ENCODE measurements at regions not wholly inside any gene's neighbourhood (a gene's known extent, or its start where the extent isn't known, plus 50 kb on each side); places are given as distances from the start of the nearest gene placed in this dataset.

- POLR2A ChIA-PET: no interaction called here
- no peaks in the 10 kb centered on the region for H3K9me3 Mint-ChIP-seq
- intact Hi-C loops (cut with DNase I, micrococcal nuclease): no loop called here
- DNase-seq (no peak), ATAC-seq (ENCODE audit: poor library complexity) (no peak)
- no peaks in the 10 kb centered on the region for H3K36me3 Mint-ChIP-seq (ENCODE audit: low read depth)
- Histone ChIP-seq H3K9me3 (ENCODE audit: control insufficient read depth in 1 of 2, insufficient read depth in 1 of 2, low read length in 2 of 2) (no peaks in the 10 kb centered on the region), H3K4me1 (ENCODE audit: insufficient read depth, low read length) (no peaks in the 10 kb centered on the region), H3K27me3 (ENCODE audit: control insufficient read depth in 1 of 2, insufficient read depth in 2 of 2, low read length in 2 of 2) (no peaks in the 10 kb centered on the region), H3K27ac (ENCODE audit: low read depth in 1 of 2, low read length in 2 of 2) (no peak overlapping the region), H3K4me3 (ENCODE audit: low read length) (no peak overlapping the region), H3K36me3 (ENCODE audit: insufficient read depth, low read length) (no peaks in the 10 kb centered on the region)
- CTCF ChIA-PET: interaction anchor here (0.8 kb wide), 1 partner anchor 61 kb away, joined by 3 read pairs; no protein-coding TSS in a partner anchor
- TF ChIP-seq, protein P1, sequence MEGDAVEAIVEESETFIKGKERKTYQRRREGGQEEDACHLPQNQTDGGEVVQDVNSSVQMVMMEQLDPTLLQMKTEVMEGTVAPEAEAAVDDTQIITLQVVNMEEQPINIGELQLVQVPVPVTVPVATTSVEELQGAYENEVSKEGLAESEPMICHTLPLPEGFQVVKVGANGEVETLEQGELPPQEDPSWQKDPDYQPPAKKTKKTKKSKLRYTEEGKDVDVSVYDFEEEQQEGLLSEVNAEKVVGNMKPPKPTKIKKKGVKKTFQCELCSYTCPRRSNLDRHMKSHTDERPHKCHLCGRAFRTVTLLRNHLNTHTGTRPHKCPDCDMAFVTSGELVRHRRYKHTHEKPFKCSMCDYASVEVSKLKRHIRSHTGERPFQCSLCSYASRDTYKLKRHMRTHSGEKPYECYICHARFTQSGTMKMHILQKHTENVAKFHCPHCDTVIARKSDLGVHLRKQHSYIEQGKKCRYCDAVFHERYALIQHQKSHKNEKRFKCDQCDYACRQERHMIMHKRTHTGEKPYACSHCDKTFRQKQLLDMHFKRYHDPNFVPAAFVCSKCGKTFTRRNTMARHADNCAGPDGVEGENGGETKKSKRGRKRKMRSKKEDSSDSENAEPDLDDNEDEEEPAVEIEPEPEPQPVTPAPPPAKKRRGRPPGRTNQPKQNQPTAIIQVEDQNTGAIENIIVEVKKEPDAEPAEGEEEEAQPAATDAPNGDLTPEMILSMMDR (IDR thresholded peaks at IDR 0.05): no peak
- H3K27me3 Mint-ChIP-seq: no peaks in the 10 kb centered on the region
- no peak overlapping the region for H3K4me3 Mint-ChIP-seq
- no peak overlapping the region for H3K27ac Mint-ChIP-seq
- H3K4me1 Mint-ChIP-seq (ENCODE audit: low read depth): no peaks in the 10 kb centered on the region
Measured at GRCh38 chr7:155228459-155228845, 69.2 kb upstream of the INSIG1 start.

DNA sequence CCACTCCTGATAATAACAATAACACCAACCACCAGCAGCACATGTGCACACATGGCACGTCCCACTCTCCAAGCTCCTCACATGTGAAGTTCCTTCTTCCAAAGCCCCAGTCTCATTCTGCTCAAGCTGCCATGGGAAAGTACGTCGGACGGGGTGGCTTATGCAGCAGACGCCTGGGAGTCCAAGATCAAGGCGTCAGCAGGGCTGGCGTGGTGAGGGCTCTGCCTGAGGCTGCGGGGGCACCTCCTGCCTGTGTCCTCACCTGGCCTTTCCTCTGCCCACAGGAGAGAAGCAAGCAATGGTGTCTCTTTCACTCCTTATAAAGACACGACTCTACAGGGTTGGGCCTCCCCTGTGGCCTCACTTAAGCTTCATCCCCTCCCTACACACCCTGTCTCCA, 68.8 kb upstream of the INSIG1 start:
- Histone ChIP-seq H3K4me3 (ENCODE audit: low read length) (no peak overlapping the region), H3K9me3 (ENCODE audit: control insufficient read depth in 1 of 2, insufficient read depth in 1 of 2, low read length in 2 of 2) (peaks cover 0 to 3% of the 10 kb centered on the region in 2 experiments), H3K4me1 (ENCODE audit: insufficient read depth, low read length) (no peaks in the 10 kb centered on the region), H3K36me3 (ENCODE audit: insufficient read depth, low read length) (no peaks in the 10 kb centered on the region), H3K27ac (ENCODE audit: low read depth in 1 of 2, low read length in 2 of 2) (no peak overlapping the region), H3K27me3 (ENCODE audit: control insufficient read depth in 1 of 2, insufficient read depth in 2 of 2, low read length in 2 of 2) (no peaks in the 10 kb centered on the region)
- POLR2A ChIA-PET: no interaction called here
- no peaks in the 10 kb centered on the region for H3K27me3 Mint-ChIP-seq
- H3K4me3 Mint-ChIP-seq: no peak overlapping the region
- ATAC-seq (ENCODE audit: poor library complexity): no peak
- CTCF ChIA-PET: interaction anchor here (0.8 kb wide), 1 partner anchor 61 kb away, joined by 3 read pairs; no protein-coding TSS in a partner anchor
- intact Hi-C loops (cut with DNase I, micrococcal nuclease): no loop called here
- no peaks in the 10 kb centered on the region for H3K36me3 Mint-ChIP-seq (ENCODE audit: low read depth)
- H3K4me1 Mint-ChIP-seq (ENCODE audit: low read depth): no peaks in the 10 kb centered on the region
- TF ChIP-seq, protein P1 (IDR thresholded peaks at IDR 0.05): no peak
- no peak for DNase-seq
- H3K9me3 Mint-ChIP-seq: no peaks in the 10 kb centered on the region
- no peak overlapping the region for H3K27ac Mint-ChIP-seq

GRCh38 chr7:155229548-155230168, 68.0 kb upstream of the INSIG1 start:
- Mint-ChIP-seq H3K27me3 (no peaks in the 10 kb centered on the region), H3K36me3 (ENCODE audit: low read depth) (no peaks in the 10 kb centered on the region), H3K27ac (no peak overlapping the region), H3K9me3 (no peaks in the 10 kb centered on the region), H3K4me1 (ENCODE audit: low read depth) (no peaks in the 10 kb centered on the region), H3K4me3 (no peak overlapping the region)
- Histone ChIP-seq H3K27me3 (ENCODE audit: control insufficient read depth in 1 of 2, insufficient read depth in 2 of 2, low read length in 2 of 2) (no peaks in the 10 kb centered on the region), H3K9me3 (ENCODE audit: control insufficient read depth in 1 of 2, insufficient read depth in 1 of 2, low read length in 2 of 2) (peaks cover 0 to 5% of the 10 kb centered on the region in 2 experiments), H3K27ac (ENCODE audit: low read depth in 1 of 2, low read length in 2 of 2) (no peak overlapping the region), H3K36me3 (ENCODE audit: insufficient read depth, low read length) (no peaks in the 10 kb centered on the region), H3K4me1 (ENCODE audit: insufficient read depth, low read length) (no peaks in the 10 kb centered on the region), H3K4me3 (ENCODE audit: low read length) (no peak overlapping the region)
- intact Hi-C loops (cut with DNase I, micrococcal nuclease): no loop called here
- TF ChIP-seq, protein P1 (IDR thresholded peaks at IDR 0.05): no peak
- ATAC-seq (ENCODE audit: poor library complexity): no peak
- DNase-seq: no peak
- ChIA-PET CTCF (no interaction called here), POLR2A (no interaction called here)
